ENCODE measurements at regions not wholly inside any gene's neighbourhood (a gene's known extent, or its start where the extent isn't known, plus 50 kb on each side); places are given as distances from the start of the nearest gene placed in this dataset.

GRCh38 chr4:165584916-165585315, 206.1 kb downstream of the CPE start:
- TF ChIP-seq EZH2phosphoT487 (IDR thresholded peaks at IDR 0.05) (no peak), EZH2 (IDR thresholded peaks at IDR 0.05) (no peak)
